NCI-H446 treated with DMSO at 0.1 percent for 48 hours (cell line): ENCODE measurements at regions not wholly inside any gene's neighbourhood (a gene's known extent, or its start where the extent isn't known, plus 50 kb on each side); places are given as distances from the start of the nearest gene placed in this dataset.

Source experiments
- DNase-seq: peaks from one replicate; lab custom pipeline; 2025; lab: John Stamatoyannopoulos, UW

- DNase-seq: no peak
These were observed 874.1 kb downstream of the GRM8 start for GRCh38 chr7:126378642-126379041.

DNA sequence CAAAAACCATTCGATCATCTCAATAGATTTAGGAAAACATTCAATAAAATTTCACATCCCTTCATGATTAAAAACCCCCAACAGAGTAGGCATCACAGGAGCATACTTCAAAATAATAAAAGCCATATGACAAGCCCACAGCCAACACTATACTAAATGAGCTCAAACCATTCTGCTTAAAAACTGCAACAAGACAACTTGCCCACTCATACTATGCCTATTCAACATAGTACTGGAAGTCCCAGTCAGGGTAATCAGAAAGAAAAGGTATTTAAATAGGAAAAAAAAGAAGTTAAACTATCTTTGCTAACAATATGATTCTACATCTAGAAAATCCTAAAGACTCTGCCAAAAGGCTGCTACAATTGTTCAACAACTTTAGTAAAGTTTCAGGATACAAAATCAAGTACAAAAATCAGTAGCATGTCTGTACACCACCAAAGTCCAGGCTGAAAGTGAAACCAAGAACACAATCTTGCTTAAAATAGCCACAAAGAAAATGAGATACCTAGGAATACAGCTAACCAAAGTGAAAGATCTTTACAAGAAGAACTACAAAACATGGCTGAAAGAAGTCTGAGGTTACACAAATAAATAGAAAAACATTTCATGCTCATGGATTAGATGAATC lies 882.6 kb downstream of the GRM8 start:
- DNase-seq: no peak

DNA sequence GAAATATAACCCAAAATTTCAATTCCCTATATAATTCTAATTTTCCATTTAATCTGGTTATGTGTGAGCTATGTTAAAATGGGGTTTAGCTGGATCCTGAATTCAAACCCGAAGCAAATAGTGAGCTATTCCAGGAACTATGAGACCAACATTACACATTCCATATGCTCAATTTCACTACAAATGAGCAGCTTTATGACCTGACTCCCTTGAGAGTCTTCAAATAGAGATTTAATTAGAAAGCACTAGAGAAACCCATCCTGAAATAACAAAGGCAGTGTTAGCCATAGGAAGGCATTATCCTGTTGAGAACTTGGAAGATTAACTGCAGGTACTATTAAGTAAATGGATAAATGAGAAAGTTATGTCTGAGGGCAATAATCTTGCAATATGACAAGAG lies 890.0 kb downstream of the GRM8 start:
- no peak for DNase-seq

DNA sequence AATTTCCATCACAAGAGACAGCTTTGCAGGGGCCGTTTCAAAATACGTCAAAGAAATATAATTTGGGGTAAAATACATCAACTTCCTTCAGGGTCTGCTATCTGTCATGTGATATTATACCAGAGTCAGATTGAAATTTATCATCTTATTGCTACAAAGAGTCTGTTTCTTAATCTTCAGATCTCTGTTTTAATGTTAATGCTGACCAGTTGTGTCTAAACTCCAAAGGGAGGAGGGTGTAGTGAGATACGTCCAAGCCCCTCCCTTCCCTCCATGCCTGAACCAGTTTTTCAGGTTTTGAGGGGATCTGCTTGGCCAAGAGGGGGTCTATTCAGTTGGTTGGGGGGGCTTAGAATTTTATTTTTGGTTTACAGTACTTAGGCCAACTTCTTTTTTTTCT lies 891.6 kb downstream of the GRM8 start:
- DNase-seq: no peak

DNA sequence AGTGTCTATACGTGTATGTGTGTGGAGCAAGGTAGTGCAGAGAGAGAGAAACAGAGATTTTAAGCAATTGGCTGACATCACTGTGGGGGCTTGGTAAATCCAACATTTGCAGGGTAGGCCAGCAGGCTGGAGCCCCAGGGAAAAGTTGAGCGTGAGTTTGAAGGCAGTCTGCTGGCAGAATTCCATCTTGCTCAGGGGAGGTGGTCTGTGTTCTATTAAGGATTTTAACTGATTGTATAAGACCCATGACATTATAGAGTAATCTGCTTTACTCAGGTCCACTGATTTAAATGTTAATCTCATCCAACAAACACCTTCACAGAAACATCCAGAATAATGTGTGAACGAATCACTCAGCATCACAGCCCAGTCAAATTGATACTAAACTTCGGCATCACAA lies 912.9 kb downstream of the GRM8 start:
- no peak for DNase-seq

GRCh38 chr7:126305671-126306070 lies 947.1 kb downstream of the GRM8 start:
- no peak for DNase-seq

- DNase-seq: no peak
These were observed 948.8 kb downstream of the GRM8 start for GRCh38 chr7:126303926-126304325.

DNA sequence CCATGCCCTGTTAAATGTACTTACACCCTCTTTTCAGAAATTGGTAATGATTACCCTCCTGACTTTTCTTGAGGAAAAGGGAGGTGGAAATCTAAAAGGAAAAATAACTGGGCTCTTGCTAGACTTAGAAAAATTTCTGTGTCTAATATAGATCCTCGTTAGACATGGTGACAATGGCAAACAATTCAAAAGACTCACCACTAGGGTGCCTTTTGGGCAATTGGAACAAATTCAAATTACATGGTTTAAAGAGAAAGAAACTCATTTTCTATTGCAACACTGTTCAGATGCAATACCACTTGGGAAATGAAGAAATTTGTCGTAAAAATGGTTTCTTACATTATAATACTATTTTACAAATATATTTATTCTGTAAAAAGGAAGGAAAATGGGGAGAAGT lies 950.1 kb downstream of the GRM8 start:
- DNase-seq: no peak

DNA sequence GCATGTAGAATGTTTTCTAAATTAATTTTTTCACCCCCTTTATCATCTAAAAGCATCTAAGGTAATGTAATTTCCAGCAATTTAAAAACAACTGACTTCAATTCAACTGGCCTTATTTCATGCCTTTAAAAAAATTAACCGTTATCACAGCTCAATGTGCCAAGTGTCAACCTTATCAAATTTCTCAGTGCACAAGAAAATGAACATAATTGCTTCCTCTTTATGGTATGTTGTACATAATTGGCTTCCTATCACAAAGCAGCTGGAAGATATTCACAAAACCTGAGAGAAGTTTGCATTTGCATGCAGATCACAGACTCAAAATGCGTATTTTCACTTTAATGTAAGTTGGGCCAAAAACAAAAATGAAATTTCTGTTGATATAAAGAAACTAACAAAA lies 966.4 kb downstream of the GRM8 start:
- no peak for DNase-seq

DNA sequence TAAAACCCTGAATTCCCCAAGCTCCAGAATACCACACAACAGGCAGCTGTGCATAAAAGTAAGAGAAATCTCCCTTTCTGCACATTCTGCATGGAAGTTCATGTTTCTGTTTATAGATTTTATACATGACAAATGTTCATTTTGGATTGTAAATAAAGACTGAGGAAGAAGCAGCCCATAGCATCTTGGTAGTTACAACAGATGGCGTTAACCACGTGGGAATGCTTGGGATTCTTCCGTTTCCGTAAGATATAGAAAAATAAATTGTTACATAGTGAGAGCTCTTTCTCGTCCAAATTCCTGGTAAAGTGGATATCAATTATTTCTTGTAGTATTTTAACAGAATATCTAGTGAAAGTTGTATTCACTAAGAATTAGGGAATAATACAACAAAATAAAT lies 1016.5 kb downstream of the GRM8 start:
- no peak for DNase-seq

GRCh38 chr7:126228356-126229061 lies 1024.2 kb downstream of the GRM8 start:
- no peak for DNase-seq

DNA sequence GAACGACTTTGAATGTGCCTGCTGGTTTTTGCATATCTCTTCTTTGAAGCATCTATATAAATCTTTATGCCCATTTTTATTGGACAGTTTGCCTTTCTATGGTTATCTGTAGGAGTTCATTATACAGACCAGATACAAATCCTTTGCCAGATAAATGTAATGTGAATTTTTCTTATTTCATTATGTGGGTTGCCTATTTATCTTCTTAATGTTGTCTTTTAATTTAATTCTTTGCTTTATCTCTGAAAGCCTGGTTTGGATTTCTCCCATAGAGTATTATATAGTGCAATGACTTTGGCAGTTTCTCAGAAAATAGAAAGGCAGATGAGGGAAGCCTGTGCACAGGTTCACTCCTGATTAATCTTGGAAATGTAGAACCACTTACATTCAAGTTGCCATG lies 1025.1 kb downstream of the GRM8 start:
- DNase-seq: no peak

- DNase-seq: no peak
These were observed 1025.7 kb downstream of the GRM8 start for GRCh38 chr7:126227055-126227454.

GRCh38 chr7:126223729-126224128 lies 1029.0 kb downstream of the GRM8 start:
- no peak for DNase-seq

- no peak for DNase-seq
These were observed 1030.0 kb downstream of the GRM8 start for GRCh38 chr7:126222782-126223181.

DNA sequence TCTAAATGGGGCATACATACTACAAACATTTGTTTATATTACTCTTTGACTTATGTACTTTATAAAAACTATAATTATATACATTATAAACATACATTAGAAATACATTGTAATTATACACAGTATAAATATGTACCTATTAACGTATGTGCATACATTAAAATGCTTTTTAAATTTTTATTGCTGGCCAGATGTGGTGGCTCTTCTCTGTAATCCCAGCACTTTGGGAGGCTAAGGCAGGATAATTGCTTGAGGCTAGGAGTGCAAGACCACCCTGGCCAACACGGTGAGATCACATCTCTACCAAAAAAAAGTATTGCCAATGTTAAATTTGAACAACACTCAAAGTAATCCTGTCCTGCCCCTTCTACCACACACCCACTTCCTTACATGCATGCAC lies 1037.0 kb downstream of the GRM8 start:
- no peak for DNase-seq

- no peak for DNase-seq
These were observed 1038.9 kb downstream of the GRM8 start for GRCh38 chr7:126213876-126214275.

- DNase-seq: no peak
These were observed 1040.9 kb downstream of the GRM8 start for GRCh38 chr7:126211875-126212274.

DNA sequence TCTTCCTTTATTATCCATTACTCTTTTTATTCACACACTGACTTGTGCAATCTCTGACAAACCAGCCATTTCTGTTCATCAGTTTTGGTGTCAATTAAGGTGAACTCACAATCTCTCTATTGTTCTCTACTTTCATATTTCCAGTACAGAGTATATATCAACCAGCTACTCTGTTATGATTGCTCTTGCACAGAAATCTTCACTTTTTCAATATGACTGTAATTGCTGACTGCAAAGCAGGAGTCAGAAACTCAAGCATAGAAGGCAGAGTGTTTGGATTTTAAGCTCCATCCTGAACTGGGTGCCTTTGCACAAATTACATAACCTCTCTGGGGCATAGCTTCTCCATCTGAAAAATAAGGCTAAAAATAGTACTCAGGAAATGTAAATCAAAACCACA lies 1042.0 kb downstream of the GRM8 start:
- no peak for DNase-seq

GRCh38 chr7:126203185-126203584 lies 1049.6 kb downstream of the GRM8 start:
- DNase-seq: no peak

- DNase-seq: no peak
These were observed 1050.6 kb downstream of the GRM8 start for GRCh38 chr7:126202177-126202576.

GRCh38 chr7:126185959-126186580 lies 1066.7 kb downstream of the GRM8 start:
- DNase-seq: no peak

DNA sequence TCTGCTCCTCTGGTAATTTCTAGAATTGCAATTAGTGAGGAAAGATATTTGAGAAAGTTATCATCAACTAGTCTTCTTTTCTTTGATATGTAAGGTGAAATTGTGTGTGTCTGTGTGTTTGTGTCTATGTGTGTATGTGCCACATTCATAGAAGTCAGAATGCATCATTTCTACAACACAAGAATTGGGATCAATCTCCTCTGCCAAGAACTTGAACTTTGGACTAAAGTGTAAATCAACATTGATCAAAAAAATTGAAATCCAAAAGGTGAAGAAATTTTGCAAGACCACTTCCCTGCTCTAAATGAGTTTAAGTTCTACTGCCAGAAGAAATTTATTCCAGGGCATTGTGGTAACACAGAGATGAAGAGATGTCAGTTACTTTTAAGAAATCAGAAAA lies 1072.8 kb downstream of the GRM8 start:
- DNase-seq: no peak

DNA sequence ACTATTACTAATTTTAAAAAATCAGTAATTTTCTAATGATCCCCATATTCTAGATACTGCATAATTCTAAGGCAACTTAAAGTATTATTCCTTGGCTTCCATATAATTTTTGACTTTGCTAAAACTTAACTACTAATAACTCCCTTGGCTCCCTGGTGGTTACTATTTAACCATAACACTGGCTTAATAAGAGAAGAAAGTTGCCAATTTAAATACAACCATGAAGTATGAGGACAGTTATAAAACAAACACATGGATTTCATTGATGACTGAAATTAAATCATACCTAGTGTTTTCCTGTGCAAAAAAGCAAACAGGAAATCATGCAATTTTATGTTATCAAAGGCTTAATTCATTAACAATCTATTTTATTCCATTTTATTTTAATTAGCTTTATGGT lies 1073.9 kb downstream of the GRM8 start:
- DNase-seq: no peak
